ENCODE measurements at regions not wholly inside any gene's neighbourhood (a gene's known extent, or its start where the extent isn't known, plus 50 kb on each side); places are given as distances from the start of the nearest gene placed in this dataset.
"Not testable (repeated sequence)": the region's sequence is repeated elsewhere in the genome, so short reads cannot be mapped to it uniquely, and the experiment has no call there.

DNA sequence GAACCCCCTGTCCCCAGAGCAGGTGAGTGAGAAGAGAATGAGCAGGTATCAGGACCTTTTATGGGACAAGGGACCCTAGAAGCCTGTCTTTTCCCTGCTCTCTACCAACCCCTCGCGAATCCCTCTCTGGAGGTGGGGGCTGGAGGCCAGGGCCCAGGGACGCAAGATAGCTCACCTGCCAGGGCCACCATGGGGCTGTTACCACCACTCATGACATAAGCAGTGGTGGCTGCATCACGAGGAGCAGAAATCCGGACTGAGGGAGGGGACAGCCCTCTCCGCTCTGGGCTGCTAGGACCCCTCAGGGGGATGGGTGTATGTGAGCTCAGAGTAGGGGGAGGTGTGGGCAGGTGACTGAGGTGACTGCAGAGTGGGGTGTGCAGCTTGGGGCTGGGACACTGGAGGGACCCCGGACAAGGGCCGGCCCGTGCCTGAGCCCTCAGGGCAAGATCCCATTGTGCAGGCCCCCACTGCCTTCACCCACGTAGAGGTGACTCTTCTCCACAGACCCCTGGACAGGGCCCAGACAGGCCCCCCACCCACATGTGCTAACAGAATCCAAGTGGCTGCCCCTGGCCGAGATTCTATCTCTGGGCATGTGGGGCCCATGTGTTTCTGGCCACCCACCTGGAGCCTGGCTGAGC lies 190.6 kb downstream of the TBC1D2B start:
- intact Hi-C loops (cut with DNase I), result no loop called here
- H3K9me3 ChIP-seq, result no peaks in the 10 kb centered on the region
- H3K4me1 ChIP-seq (ENCODE audit: insufficient read depth), result peaks cover 3% of the 10 kb centered on the region
- H3K36me3 ChIP-seq, result no peaks in the 10 kb centered on the region
- H3K4me3 ChIP-seq, result no peak overlapping the region
- WGBS, 3 donors, result 92 to 95% (median 92%) methylated on average over 11 of the region's 11 CpGs
- no peak for DNase-seq
- no peaks in the 10 kb centered on the region for H3K27me3 ChIP-seq
- H3K27ac ChIP-seq, result no peak overlapping the region
- TF ChIP-seq POLR2A (IDR thresholded peaks at IDR 0.05), result no peak
- TF ChIP-seq EP300 (IDR thresholded peaks at IDR 0.05), result no peak
- TF ChIP-seq, protein P1, sequence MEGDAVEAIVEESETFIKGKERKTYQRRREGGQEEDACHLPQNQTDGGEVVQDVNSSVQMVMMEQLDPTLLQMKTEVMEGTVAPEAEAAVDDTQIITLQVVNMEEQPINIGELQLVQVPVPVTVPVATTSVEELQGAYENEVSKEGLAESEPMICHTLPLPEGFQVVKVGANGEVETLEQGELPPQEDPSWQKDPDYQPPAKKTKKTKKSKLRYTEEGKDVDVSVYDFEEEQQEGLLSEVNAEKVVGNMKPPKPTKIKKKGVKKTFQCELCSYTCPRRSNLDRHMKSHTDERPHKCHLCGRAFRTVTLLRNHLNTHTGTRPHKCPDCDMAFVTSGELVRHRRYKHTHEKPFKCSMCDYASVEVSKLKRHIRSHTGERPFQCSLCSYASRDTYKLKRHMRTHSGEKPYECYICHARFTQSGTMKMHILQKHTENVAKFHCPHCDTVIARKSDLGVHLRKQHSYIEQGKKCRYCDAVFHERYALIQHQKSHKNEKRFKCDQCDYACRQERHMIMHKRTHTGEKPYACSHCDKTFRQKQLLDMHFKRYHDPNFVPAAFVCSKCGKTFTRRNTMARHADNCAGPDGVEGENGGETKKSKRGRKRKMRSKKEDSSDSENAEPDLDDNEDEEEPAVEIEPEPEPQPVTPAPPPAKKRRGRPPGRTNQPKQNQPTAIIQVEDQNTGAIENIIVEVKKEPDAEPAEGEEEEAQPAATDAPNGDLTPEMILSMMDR (IDR thresholded peaks at IDR 0.05), result no peak

DNA sequence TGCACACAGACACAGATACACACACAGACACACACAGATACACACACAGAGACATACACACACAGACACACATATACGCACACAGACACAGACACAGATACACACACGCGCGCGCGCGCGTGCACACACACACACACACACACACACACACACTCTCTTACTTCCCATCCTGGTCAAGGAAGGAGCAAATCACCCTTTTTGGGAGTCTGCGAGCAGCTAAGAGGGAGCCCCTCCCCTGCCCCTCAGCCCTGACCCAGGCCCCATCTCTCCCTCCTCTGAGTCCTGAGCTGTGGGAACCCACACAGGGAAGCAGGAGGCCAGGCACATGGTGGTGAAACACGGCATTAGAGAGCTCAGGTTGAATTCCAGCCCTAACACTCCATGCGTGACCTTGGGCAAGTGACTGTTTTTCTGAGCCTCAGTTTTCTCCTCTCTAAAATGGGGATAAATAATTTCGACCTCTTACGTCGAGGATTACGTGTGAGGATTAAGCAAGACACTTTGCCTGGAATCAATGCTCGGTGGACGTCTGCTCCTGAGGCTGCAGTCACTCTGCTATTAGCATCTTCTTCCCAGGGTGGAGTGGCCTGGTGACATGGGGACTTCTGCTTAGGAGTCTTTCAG lies 191.5 kb downstream of the TBC1D2B start:
- H3K4me1 ChIP-seq (ENCODE audit: insufficient read depth); H3K36me3 ChIP-seq; H3K27ac ChIP-seq; DNase-seq; H3K9me3 ChIP-seq; intact Hi-C loops (cut with DNase I); H3K4me3 ChIP-seq; H3K27me3 ChIP-seq: not testable (repeated sequence)
- WGBS, 3 donors, result 88 to 93% (median 91%) methylated on average over 17 of the region's 17 CpGs

DNA sequence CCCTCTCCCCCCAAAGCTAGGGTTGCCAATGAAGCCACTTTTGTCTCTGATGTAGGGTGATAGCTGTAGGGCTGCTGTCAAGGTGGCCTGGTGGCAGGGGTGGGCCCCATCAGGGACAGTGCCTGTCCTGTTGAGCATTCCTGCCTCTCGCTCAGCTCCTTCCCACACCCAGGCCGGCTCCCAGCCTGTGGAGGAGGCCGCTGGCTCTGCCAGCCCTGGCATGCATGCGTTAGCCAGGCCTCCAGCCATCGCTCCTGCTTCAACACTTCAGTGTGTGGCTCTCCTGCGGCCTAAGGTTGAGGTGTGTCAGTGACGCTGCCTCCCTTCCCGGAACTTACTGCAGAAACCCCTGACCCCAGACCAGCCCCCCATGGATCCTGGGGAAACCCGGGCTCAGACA lies 194.5 kb downstream of the TBC1D2B start:
- H3K4me3 ChIP-seq; H3K27ac ChIP-seq; intact Hi-C loops (cut with DNase I); H3K9me3 ChIP-seq; H3K36me3 ChIP-seq; DNase-seq; H3K4me1 ChIP-seq (ENCODE audit: insufficient read depth); H3K27me3 ChIP-seq: not testable (repeated sequence)
- WGBS, 3 donors, result no CpG with 5 or more reads among the region's 9 CpGs

DNA sequence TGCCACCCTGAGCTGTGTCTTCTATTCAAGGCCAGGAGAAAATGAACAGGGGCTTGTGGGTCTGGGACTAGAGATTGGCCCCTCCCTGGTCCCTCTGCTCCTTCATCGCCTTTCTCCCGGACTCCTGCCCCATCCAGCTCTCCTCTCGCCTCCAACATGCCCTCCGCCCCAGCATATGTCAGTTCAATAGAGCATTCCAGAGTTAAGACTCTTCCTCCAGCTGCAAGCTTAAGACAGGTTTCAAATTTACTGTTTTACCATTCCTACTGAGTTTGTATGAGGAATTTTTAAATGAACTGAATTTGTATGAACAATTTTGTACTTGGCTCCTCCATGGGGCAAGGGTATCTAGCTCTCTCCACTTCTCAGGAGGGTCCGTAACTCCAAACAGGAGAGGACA lies 195.6 kb downstream of the TBC1D2B start:
- Histone ChIP-seq H3K36me3 (no peaks in the 10 kb centered on the region), H3K9me3 (no peaks in the 10 kb centered on the region), H3K4me3 (no peak overlapping the region), H3K27me3 (no peaks in the 10 kb centered on the region), H3K27ac (no peak overlapping the region), H3K4me1 (ENCODE audit: insufficient read depth) (peaks cover 3% of the 10 kb centered on the region)
- WGBS, 3 donors, result 57 to 72% (median 63%) methylated on average over 5 of the region's 5 CpGs
- TF ChIP-seq EP300 (IDR thresholded peaks at IDR 0.05) (no peak), POLR2A (IDR thresholded peaks at IDR 0.05) (no peak)
- TF ChIP-seq, protein P1 (IDR thresholded peaks at IDR 0.05), result no peak
- intact Hi-C loops (cut with DNase I), result no loop called here
- DNase-seq, result no peak

DNA sequence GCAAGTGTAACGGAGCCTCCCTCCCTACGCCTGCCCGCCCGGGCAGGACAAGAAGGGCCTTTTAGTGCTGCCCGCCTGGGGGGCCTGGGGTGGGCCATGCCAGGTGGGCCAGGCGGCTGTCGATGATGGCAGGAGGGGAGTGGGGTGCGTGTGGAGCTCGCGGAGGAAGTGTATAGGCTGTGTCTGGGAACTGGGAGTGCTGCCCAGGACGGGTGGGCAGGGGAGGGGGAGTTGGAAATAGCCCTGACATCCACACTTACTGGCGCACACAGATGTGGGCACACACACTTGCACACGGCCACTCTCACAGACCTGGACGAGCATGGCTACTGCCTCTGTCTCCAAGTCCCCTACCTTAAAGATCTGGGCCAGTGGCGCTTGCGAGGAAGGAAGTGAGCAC lies 196.0 kb downstream of the TBC1D2B start:
- H3K4me3 ChIP-seq; intact Hi-C loops (cut with DNase I); H3K27ac ChIP-seq; H3K36me3 ChIP-seq; DNase-seq; H3K4me1 ChIP-seq (ENCODE audit: insufficient read depth); H3K27me3 ChIP-seq; H3K9me3 ChIP-seq: not testable (repeated sequence)
- 48 to 64% (median 53%) methylated on average over 9 to 12 of the region's 16 CpGs for WGBS, 3 donors

DNA sequence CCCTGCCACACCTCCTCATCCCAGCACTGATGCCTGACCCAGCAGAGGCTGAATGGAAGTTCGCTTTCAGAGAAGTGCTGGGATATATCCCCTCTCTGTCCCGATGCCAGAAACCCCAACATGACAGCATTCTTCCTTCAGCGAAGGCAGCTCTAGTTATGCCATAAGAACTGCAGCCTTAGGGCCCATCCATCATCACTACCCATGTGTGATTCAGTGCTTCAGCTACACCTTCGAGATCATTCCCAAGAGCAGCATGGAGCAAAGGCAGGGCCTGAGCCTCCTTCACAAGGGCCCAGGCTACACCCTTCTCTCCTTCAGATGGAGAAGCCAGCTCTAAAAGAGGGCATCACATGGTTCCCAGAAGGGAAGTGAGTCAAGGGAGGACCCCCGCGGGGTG lies 198.0 kb downstream of the TBC1D2B start:
- H3K36me3 ChIP-seq; H3K27me3 ChIP-seq; H3K4me1 ChIP-seq (ENCODE audit: insufficient read depth); H3K4me3 ChIP-seq; DNase-seq; H3K9me3 ChIP-seq; H3K27ac ChIP-seq; intact Hi-C loops (cut with DNase I): not testable (repeated sequence)
- 72 to 82% (median 75%) methylated on average over 4 to 5 of the region's 6 CpGs for WGBS, 3 donors

Measured in ovary (tissue), 7 donors.